HEK293T (cell line): ENCODE measurements at regions not wholly inside any gene's neighbourhood (a gene's known extent, or its start where the extent isn't known, plus 50 kb on each side); places are given as distances from the start of the nearest gene placed in this dataset.

Source experiments
- CTCF ChIA-PET: fragments of 350-600 bp; formaldehyde crosslinking; extraction: SDS; loops from one replicate; lab custom pipeline; 2021; ENCODE audit warnings: antibody characterized with exemption, inconsistent platforms; lab: Yijun Ruan, JAX
- POLR2A ChIA-PET: fragments of 350-600 bp; formaldehyde crosslinking; extraction: SDS; loops from one replicate; lab custom pipeline; 2020; ENCODE audit warnings: antibody characterized with exemption, inconsistent platforms; lab: Yijun Ruan, JAX
- DNase-seq: peaks from one replicate; pipeline ENCODE4 v3.0.0; 2012; ENCODE audit warnings: mixed read lengths; ENCODE audit errors: extremely low spot score
- ARNT ChIP-seq: fragments of 450-650 bp; IDR thresholded peaks from 2 replicates; pipeline ENCODE4 v1.6.1; 2017; ENCODE audit warnings: mild to moderate bottlenecking
- BHLHE40 ChIP-seq: fragments of 450-650 bp; IDR thresholded peaks from 2 replicates; pipeline ENCODE4 v1.6.1; 2016; ENCODE audit warnings: mild to moderate bottlenecking, moderate library complexity, borderline replicate concordance
- CTBP1 ChIP-seq: fragments of 450-650 bp; IDR thresholded peaks from 2 replicates; pipeline ENCODE4 v1.6.1; 2016; ENCODE audit warnings: borderline replicate concordance
- ELF4 ChIP-seq: fragments of 450-650 bp; IDR thresholded peaks from 2 replicates; pipeline ENCODE4 v1.6.1; 2017; ENCODE audit warnings: antibody characterized with exemption
- FOXA1 ChIP-seq: fragments of 450-650 bp; IDR thresholded peaks from 2 replicates; pipeline ENCODE4 v1.6.1; 2016; ENCODE audit warnings: mild to moderate bottlenecking
- FOXK2 ChIP-seq: fragments of 450-650 bp; IDR thresholded peaks from 2 replicates; pipeline ENCODE4 v1.6.1; 2016; ENCODE audit warnings: mild to moderate bottlenecking
- FOXM1 ChIP-seq: fragments of 450-650 bp; IDR thresholded peaks from 2 replicates; pipeline ENCODE4 v1.6.1; 2017; ENCODE audit warnings: mild to moderate bottlenecking, borderline replicate concordance
- HDGF ChIP-seq: fragments of 450-650 bp; IDR thresholded peaks from 2 replicates; pipeline ENCODE4 v1.6.1; 2017; ENCODE audit warnings: antibody characterized with exemption, borderline replicate concordance
- L3MBTL2 ChIP-seq: fragments of 450-650 bp; conservative IDR thresholded peaks from 2 replicates; pipeline ENCODE4 v1.6.1; 2016; ENCODE audit warnings: mild to moderate bottlenecking
- LEF1 ChIP-seq: fragments of 450-650 bp; IDR thresholded peaks from 2 replicates; pipeline ENCODE4 v1.6.1; 2017; ENCODE audit warnings: mild to moderate bottlenecking, borderline replicate concordance
- NFRKB ChIP-seq: fragments of 450-650 bp; IDR thresholded peaks from 2 replicates; pipeline ENCODE4 v1.6.1; 2016; ENCODE audit warnings: mild to moderate bottlenecking, moderate library complexity
- PKNOX1 ChIP-seq: fragments of 450-650 bp; IDR thresholded peaks from 2 replicates; pipeline ENCODE4 v1.6.1; 2016
- SP1 ChIP-seq: fragments of 450-650 bp; IDR thresholded peaks from 2 replicates; pipeline ENCODE4 v1.6.1; 2017
- SUZ12 ChIP-seq: fragments of 450-650 bp; IDR thresholded peaks from 2 replicates; pipeline ENCODE4 v1.6.1; 2016; ENCODE audit warnings: mild to moderate bottlenecking
- TARDBP ChIP-seq: fragments of 450-650 bp; IDR thresholded peaks from 2 replicates; pipeline ENCODE4 v1.6.1; 2016
- ZNF384 ChIP-seq: fragments of 450-650 bp; IDR thresholded peaks from 2 replicates; pipeline ENCODE4 v1.6.1; 2016

DNA sequence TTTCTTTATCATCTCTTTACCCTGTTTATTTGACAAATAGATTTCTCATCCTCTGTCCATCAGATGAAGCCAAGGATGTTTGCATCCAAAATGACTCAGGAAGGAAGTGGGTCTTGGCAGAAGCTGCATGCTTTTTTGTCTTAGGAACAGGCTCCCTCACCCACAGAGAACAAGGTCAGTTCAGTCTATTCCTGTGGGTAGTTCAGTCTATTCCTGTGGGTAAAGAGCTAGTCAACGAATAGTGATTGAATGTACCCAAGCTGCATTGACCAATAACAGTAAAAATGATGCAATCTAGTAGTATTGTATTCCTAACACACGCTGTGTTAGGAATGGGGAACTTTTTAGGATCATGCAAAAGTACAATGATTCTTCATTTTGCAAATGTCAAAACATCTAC, 290.8 kb upstream of the TANK start:
- DNase-seq, result no peak
- POLR2A ChIA-PET, result no interaction called here
- CTCF ChIA-PET, result no interaction called here
- no peak for TF ChIP-seq TARDBP
- TF ChIP-seq SUZ12, result no peak

DNA sequence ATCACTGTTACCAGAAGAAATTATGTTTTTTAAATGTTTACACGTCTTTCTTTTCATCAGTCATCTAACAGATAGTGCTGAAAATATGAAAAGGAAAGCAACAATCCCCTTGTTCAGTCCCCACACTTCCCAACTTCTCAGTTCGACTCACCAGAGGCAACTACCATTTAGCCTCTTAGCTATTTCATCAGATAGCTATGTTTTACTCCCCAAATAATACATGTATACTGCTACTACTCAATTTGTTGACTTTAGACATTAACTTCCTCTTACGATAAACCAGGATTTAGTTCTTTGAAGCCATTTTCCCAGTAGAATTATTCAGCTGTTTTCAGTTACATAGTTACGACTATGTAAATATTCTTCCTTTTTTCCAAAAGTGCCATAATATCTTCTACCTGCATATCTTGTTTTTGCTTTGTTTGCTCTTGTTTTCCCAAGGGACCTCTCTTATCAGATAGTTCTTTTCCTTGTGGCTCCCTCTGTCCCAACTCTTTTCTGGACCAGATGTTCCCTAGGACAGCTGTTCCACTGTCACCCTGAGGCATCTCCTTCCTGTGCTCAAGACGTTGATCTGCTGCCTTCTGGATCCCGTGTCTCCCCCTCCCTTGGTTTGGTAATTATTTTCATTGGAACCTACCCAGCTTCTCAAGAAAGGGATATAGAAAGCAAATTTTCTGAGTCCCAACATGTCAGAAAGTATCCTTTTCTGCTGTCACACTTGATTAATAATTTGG, 289.3 kb upstream of the TANK start:
- POLR2A ChIA-PET, result no interaction called here
- DNase-seq, result no peak
- CTCF ChIA-PET, result no interaction called here
- TF ChIP-seq L3MBTL2 (no peak), SUZ12 (no peak), NFRKB (no peak), ZNF384 (no peak), FOXA1 (no peak)

- ChIA-PET POLR2A (no interaction called here), CTCF (interaction anchor here (0.6 kb wide), 1 partner anchor 488 kb away, joined by 3 read pairs; no protein-coding TSS in a partner anchor)
- no peak for DNase-seq
- TF ChIP-seq FOXA1 (no peak), NFRKB (no peak), LEF1 (no peak), ARNT (no peak), FOXM1 (no peak), PKNOX1 (no peak), CTBP1 (no peak), FOXK2 (no peak), SUZ12 (no peak), ELF4 (no peak), ZNF384 (no peak), TARDBP (no peak), BHLHE40 (no peak), SP1 (no peak), L3MBTL2 (no peak), HDGF (no peak)
These were observed 288.3 kb upstream of the TANK start for GRCh38 chr2:160871953-160872352.

DNA sequence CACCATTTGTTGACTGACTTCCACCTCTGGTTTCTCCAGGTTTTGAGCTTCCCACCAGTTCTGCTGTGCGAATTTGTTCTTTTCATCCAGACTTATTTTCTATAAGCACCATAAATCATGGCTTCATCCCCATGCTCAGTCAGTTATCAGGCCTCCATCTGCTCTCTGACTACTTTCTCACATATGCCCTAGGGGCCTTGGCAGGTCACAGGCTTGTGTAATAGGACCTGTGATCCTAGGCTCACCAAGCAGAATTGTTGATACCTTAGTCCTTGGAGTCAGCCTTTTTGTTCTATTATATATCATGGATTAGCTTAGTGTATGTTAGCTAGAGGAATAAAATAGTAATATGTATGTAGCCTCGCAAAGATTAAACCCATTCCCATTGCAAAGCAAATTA, 284.2 kb upstream of the TANK start:
- CTCF ChIA-PET, result no interaction called here
- no peak for DNase-seq
- TF ChIP-seq FOXM1 (no peak), ARNT (no peak), NFRKB (no peak), FOXA1 (no peak), BHLHE40 (no peak), TARDBP (no peak), CTBP1 (no peak), SUZ12 (no peak), PKNOX1 (no peak), ELF4 (no peak), FOXK2 (no peak), ZNF384 (no peak), LEF1 (no peak), SP1 (no peak), L3MBTL2 (no peak), HDGF (no peak)
- POLR2A ChIA-PET, result no interaction called here

- ChIA-PET POLR2A (no interaction called here), CTCF (no interaction called here)
- TF ChIP-seq HDGF (no peak), TARDBP (no peak), PKNOX1 (no peak), NFRKB (no peak), BHLHE40 (no peak), L3MBTL2 (no peak), ARNT (no peak)
- DNase-seq, result no peak
These were observed 283.5 kb upstream of the TANK start for GRCh38 chr2:160876765-160877164.

- CTCF ChIA-PET, result no interaction called here
These were observed 281.6 kb upstream of the TANK start for GRCh38 chr2:160878618-160879017.

DNA sequence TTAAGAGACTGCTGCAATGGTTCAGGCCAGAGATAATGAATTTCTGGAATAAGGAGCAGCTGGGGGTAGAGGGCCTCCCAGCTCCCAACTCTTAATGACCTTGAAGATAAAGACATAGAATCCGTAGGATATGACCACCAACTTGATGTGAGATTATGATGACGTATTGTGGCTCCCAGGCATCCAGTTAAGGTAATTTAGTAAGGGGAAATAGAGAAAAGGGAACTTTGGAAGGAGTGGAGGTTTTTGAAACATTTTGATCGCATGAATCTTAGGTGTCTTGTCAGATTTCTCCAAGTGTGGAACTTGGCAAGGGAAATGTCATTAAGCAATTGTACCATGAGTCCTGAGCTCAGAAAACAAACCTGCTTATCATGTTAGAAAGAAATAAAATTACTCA, 277.3 kb upstream of the TANK start:
- CTCF ChIA-PET, result no interaction called here
- TF ChIP-seq FOXK2 (no peak), FOXA1 (no peak), TARDBP (no peak), L3MBTL2 (no peak), CTBP1 (no peak), LEF1 (no peak), HDGF (no peak), ELF4 (no peak), SUZ12 (no peak), SP1 (no peak)
- no peak for DNase-seq
- POLR2A ChIA-PET, result no interaction called here

More at GRCh38 chr2:160878618-160879017, 281.6 kb upstream of the TANK start:
- POLR2A ChIA-PET, result no interaction called here
- no peak for DNase-seq
- no peak for TF ChIP-seq BHLHE40
- no peak for TF ChIP-seq FOXA1
- TF ChIP-seq ZNF384, result no peak
- no peak for TF ChIP-seq SP1
- no peak for TF ChIP-seq CTBP1
- TF ChIP-seq NFRKB, result no peak
